Suppressor macrophage treated with lipopolysaccharide for 4 hours (primary cell): ENCODE measurements at regions not wholly inside any gene's neighbourhood (a gene's known extent, or its start where the extent isn't known, plus 50 kb on each side); places are given as distances from the start of the nearest gene placed in this dataset.
"Not testable (repeated sequence)": the region's sequence is repeated elsewhere in the genome, so short reads cannot be mapped to it uniquely, and the experiment has no call there.

Source experiments
- DNase-seq: peaks from one replicate; pipeline ENCODE4 v3.0.0-alpha.2; 2020

DNA sequence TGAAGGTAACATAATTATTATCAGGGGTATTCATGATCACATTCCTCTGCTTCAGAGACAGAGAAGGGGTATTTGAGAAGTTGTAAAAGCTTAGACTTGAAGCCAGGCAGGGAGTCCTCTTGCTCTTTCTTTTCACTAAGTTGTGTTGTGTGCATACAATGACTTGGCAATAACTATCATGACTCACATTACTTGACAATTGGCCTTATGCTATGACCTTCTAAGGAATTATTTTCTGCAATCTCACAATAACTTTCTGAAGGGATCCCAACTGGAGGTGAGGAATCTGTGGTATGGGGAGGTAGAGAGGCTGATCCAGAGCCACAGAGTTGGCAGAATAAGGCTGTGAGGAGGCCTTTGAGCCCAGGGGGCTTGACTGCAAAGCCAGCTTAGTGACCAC lies 622.3 kb downstream of the MTRR start:
- no peak for DNase-seq

- peak; percentile 25 for DNase-seq
Measured at GRCh38 chr5:8493176-8493575, 624.2 kb downstream of the MTRR start.

GRCh38 chr5:8500426-8500825 lies 631.5 kb downstream of the MTRR start:
- no peak for DNase-seq

- DNase-seq = no peak
Measured at GRCh38 chr5:8505196-8505595, 636.2 kb downstream of the MTRR start.

GRCh38 chr5:8508231-8508630 lies 639.3 kb downstream of the MTRR start:
- DNase-seq = no peak

GRCh38 chr5:8516356-8516755 lies 647.4 kb downstream of the MTRR start:
- DNase-seq = no peak

DNA sequence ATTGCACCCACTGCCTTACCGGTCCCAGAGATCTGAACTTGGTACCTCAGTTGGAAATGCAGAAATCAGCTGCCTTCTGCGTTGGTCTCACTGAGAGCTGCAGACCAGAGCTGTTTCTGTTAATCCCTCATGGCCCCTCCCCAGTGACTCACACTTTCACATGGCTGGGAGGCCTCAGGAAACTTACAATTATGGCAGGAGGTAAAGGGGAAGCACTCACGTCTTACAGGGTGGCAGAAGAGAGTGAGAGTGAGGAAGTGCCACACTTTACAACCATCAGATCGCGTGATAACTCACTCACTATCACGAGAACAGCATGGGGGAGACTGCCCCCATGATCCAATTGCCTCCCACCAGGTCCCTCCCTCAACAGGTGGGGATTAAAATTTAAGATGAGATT lies 648.5 kb downstream of the MTRR start:
- DNase-seq = no peak

- no peak for DNase-seq
Measured at GRCh38 chr5:8520917-8521316, 652.0 kb downstream of the MTRR start.

GRCh38 chr5:8521991-8522390 lies 653.0 kb downstream of the MTRR start:
- DNase-seq = no peak

DNA sequence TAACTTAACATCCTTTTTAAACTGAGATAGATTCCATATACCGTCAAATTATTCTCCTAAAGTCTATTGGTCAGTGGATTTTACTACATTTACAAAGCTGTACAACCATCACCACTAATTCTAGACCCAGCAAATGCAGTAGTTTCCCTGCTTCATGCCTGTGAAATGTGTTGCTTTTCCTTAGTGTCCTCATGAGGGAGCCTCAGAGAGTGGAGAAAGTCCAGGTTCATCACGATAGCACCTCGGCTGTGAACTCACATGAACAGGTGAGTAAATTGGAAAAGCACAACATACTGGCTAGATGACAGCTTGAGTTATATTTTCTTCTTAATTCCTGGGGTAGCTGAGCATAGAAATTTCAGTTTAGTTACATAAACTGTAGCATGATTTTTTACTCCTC lies 653.7 kb downstream of the MTRR start:
- no peak for DNase-seq

GRCh38 chr5:8523501-8523900 lies 654.6 kb downstream of the MTRR start:
- no peak for DNase-seq

DNA sequence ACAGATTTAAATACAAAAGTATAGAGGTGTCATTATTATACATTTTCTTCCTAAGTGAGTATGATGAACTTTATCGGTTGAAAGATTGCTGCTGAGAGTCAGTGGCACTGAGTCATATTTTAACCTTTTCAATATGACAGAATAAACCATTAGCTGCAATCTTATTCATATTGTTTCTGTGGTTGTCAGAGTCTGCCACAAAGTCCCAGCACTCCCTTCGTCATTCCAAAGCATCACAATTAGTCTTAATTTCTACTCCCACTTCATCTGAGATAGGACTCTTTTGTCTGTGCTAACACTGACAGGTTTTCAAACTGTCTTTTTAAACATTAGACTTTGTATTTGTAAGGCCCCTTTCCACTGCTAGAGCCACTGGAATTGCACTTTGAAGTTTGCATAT lies 656.9 kb downstream of the MTRR start:
- DNase-seq = no peak

GRCh38 chr5:8528106-8528505 lies 659.2 kb downstream of the MTRR start:
- no peak for DNase-seq

- DNase-seq = no peak
Measured at GRCh38 chr5:8538821-8539220, 669.9 kb downstream of the MTRR start.

- no peak for DNase-seq
Measured at GRCh38 chr5:8540317-8540716, 671.4 kb downstream of the MTRR start.

- DNase-seq = no peak
Measured at GRCh38 chr5:8550921-8551320, 682.0 kb downstream of the MTRR start.

DNA sequence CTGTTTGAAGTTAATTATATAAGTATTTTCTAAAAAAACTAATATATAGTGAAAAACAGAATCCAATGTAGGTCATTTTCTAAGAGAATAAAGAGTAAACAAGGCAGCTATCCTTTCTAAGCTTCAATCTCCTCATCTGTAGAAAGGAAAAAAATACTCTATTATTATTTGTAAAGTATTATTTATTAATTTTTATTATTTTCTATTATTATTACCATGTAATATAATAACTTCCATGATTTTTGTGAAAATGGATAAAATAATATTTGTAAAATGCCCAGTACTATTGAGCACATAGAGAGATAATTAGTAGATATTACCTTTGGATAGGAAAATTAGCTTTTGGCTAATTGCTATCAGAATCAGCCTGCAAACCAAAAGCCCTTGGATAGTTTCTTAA lies 684.4 kb downstream of the MTRR start:
- no peak for DNase-seq

DNA sequence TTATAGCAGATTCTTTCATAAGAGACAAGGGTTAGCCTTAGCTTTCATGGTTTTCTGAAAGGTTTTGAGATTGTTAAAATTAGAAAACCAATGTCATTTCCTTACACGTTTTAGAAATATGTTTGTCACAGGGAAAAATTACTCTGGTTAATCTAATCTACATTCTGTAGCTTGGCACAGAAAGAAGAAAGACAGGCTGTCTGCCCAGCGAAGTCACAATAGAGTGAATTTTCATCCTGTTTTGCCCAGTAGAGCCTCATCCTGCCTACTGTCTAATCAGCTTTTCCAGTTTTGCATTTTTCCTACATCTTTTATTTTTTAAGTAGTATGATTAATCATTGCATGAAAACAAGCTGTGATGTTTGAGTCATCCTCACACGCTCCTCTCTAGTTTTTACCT lies 688.8 kb downstream of the MTRR start:
- DNase-seq = no peak

GRCh38 chr5:8560776-8561175 lies 691.8 kb downstream of the MTRR start:
- DNase-seq = no peak

GRCh38 chr5:8561224-8561840 lies 692.4 kb downstream of the MTRR start:
- no peak for DNase-seq

DNA sequence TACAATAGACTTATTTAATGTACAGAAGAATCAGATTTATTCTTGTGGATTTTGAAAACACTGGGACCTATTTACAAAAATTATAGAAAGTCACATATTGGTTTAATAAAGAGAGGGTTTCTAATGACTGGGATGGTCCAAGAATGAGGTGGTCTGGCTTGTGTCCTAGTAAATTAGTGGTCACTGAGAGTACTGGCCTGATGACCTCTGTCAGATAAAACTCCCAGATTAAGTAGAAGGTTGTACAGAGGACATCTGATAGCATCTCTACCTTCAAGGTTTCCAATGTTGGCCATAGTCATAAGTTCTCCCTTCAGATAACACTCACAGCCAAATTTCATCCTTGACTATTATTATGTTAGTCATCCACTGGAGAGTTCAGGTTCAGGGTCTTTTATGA lies 692.9 kb downstream of the MTRR start:
- DNase-seq = no peak

GRCh38 chr5:8563540-8563939 lies 694.6 kb downstream of the MTRR start:
- DNase-seq = not testable (repeated sequence)

GRCh38 chr5:8568858-8569257 lies 699.9 kb downstream of the MTRR start:
- no peak for DNase-seq

GRCh38 chr5:8570528-8570927 lies 701.6 kb downstream of the MTRR start:
- DNase-seq = no peak

DNA sequence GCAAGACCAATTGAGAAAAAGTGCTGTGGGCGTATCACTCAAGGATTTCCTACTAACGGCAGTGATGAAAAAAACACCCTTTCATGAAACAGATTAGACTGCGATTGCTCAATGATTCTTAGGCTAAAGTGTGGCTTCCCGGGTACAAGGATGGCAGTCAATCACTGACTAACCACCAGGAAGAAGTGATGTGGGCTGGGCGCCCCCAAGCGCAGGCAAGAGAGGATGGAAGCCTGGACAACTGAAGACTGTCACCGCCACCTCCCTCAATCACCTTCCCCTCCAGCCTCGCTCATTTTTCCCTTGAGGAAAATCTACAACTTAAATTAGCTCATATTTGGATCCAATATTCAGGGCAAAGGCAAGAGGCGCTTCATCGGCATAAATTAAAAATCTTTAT lies 707.2 kb downstream of the MTRR start:
- no peak for DNase-seq

- no peak for DNase-seq
Measured at GRCh38 chr5:8577792-8578191, 708.8 kb downstream of the MTRR start.
